K562 (cell line): ENCODE measurements at regions not wholly inside any gene's neighbourhood (a gene's known extent, or its start where the extent isn't known, plus 50 kb on each side); places are given as distances from the start of the nearest gene placed in this dataset.

Source experiments
- ATAC-seq: fragments of 200-7000 bp; cut with Tn5 transposase; 3 replicates; pipeline ENCODE4 v1.9.1; 2020; ENCODE audit warnings: moderate library complexity
- BruUV-seq: library from RNA; stranded (reverse); fragments of 400-500 nt; replicated peaks from 2 replicates; lab custom pipeline; 2021; lab: Mats Ljungman, UMichigan
- CTCF ChIA-PET: fragments of 300-600 bp; formaldehyde crosslinking; extraction: SDS; loops from one replicate; lab custom pipeline; 2021; ENCODE audit warnings: low intra/inter-chr PET ratio; lab: Yijun Ruan, JAX
- POLR2A ChIA-PET: fragments of 300-600, 350-650 bp; sonication (Branson Sonifier 250); formaldehyde crosslinking; extraction: SDS; loops from one replicate; lab custom pipeline; 2021; ENCODE audit warnings: antibody characterized with exemption, inconsistent platforms; lab: Yijun Ruan, JAX
- DNase-seq, 4 experiments: peaks; one replicate each; pipeline versions ENCODE4 v3.0.0 to v3.0.0-alpha.2; 2011 to 2018; ENCODE audit warnings: low spot score in 3 of 4, mixed read lengths in 3 of 4; ENCODE audit errors: extremely low read depth in 1 of 4
- FAIRE-seq: peaks from 2 replicates; lab custom pipeline; 2011; peaks lifted over from hg19 to GRCh38; lab: Jason Lieb, UNC
- H2AFZ ChIP-seq: 2 replicates; pipeline ENCODE4 v1.6.0; 2011; ENCODE audit warnings: low read depth, low read length, control low read depth, inconsistent platforms
- H3K27ac ChIP-seq: fragments of 200-600 bp; 3 replicates; pipeline ENCODE4 v1.8.0; 2011; ENCODE audit warnings: low read depth, mild to moderate bottlenecking, control low read depth, inconsistent platforms, low read length, moderate library complexity, mixed read lengths; ENCODE audit errors: extremely low read depth
- H3K27me3 ChIP-seq, 2 experiments: fragments of 300-600 bp in 1 of 2; 2 replicates in 1 of 2; 3 replicates in 1 of 2; pipeline versions ENCODE4 v1.6.0 to v1.8.0; 2011; ENCODE audit warnings: inconsistent platforms in 2 of 2, low read length in 2 of 2, mild to moderate bottlenecking in 1 of 2, mixed read lengths in 1 of 2, moderate library complexity in 1 of 2; ENCODE audit not compliant: control insufficient read depth in 2 of 2, insufficient read depth in 2 of 2
- H3K36me3 ChIP-seq: fragments of 300-600 bp; 3 replicates; pipeline ENCODE4 v1.8.0; 2011; ENCODE audit warnings: mild to moderate bottlenecking, low read length, inconsistent platforms; ENCODE audit not compliant: control insufficient read depth, insufficient read depth
- H3K4me1 ChIP-seq, 2 experiments: fragments of 200-600 bp in 1 of 2; replicated peaks in 1 of 2; 2 replicates in 1 of 2; 3 replicates in 1 of 2; pipeline versions ENCODE4 v1.5.1 to v1.8.0; 2011; ENCODE audit warnings: inconsistent platforms in 2 of 2, low read length in 2 of 2, mild to moderate bottlenecking in 1 of 2, mixed read lengths in 1 of 2, moderate library complexity in 1 of 2; ENCODE audit not compliant: control insufficient read depth in 2 of 2, insufficient read depth in 2 of 2
- H3K4me2 ChIP-seq: 2 replicates; pipeline ENCODE4 v1.6.1; 2011; ENCODE audit warnings: low read length, control low read depth, inconsistent platforms, mixed read lengths; ENCODE audit not compliant: insufficient read depth
- H3K4me3 ChIP-seq: fragments of 200-600 bp; sonication (generic), shearing (Covaris generic); 2 replicates; pipeline ENCODE4 v1.5.1; 2016; ENCODE audit warnings: control low read depth, inconsistent platforms
- H3K79me2 ChIP-seq: fragments of 200-600 bp; 3 replicates; pipeline ENCODE4 v1.8.0; 2011; ENCODE audit warnings: low read length, inconsistent platforms; ENCODE audit not compliant: control insufficient read depth, insufficient read depth
- H3K9ac ChIP-seq, 2 experiments: 2 replicates each; pipeline versions ENCODE4 v1.6.0 to v1.6.1; 2011; ENCODE audit warnings: low read depth in 2 of 2, low read length in 2 of 2, control low read depth in 1 of 2, inconsistent platforms in 1 of 2, mild to moderate bottlenecking in 1 of 2, mixed read lengths in 1 of 2; ENCODE audit not compliant: insufficient read depth in 1 of 2
- H3K9me1 ChIP-seq: one replicate; pipeline ENCODE4 v1.6.0; 2011; ENCODE audit warnings: inconsistent platforms, mild to moderate bottlenecking, low read length, moderate library complexity; ENCODE audit not compliant: control insufficient read depth, insufficient read depth
- H3K9me3 ChIP-seq: replicated peaks from 2 replicates; pipeline ENCODE4 v1.5.1; 2011; ENCODE audit warnings: low read depth, low read length, inconsistent platforms; ENCODE audit not compliant: control insufficient read depth, insufficient read depth
- H4K20me1 ChIP-seq: replicated peaks from 2 replicates; pipeline ENCODE4 v1.6.1; 2011; ENCODE audit warnings: low read length, inconsistent platforms, mixed read lengths; ENCODE audit not compliant: control insufficient read depth, insufficient read depth
- ADNP ChIP-seq: fragments of 200-800 bp; sonication (Bioruptor generic); IDR thresholded peaks from 2 replicates; pipeline ENCODE4 v1.6.1; 2016; ENCODE audit warnings: missing genetic modification characterization, missing compliant biosample characterization
- ATF7 ChIP-seq: fragments of 450-650 bp; IDR thresholded peaks from 2 replicates; pipeline ENCODE4 v1.7.1; 2014; ENCODE audit warnings: mild to moderate bottlenecking, moderate library complexity
- BRD9 ChIP-seq: fragments of 450-650 bp; IDR thresholded peaks from 2 replicates; pipeline ENCODE4 v1.6.1; 2018; ENCODE audit warnings: low read depth; ENCODE audit not compliant: partially characterized antibody
- CEBPZ ChIP-seq: fragments of 150-350 bp; IDR thresholded peaks from 2 replicates; pipeline ENCODE4 v1.6.1; 2014; ENCODE audit warnings: low read depth, mild to moderate bottlenecking, low read length, borderline replicate concordance
- ELK3 ChIP-seq: fragments of 450-650 bp; formaldehyde crosslinking; IDR thresholded peaks from 2 replicates; pipeline ENCODE4 v1.4.0; 2020; ENCODE audit warnings: mild to moderate bottlenecking
- HBP1 ChIP-seq: fragments of 450-650 bp; formaldehyde crosslinking; IDR thresholded peaks from 2 replicates; pipeline ENCODE4 v1.4.0; 2022; ENCODE audit warnings: missing genetic modification characterization
- HLTF ChIP-seq: fragments of 450-650 bp; IDR thresholded peaks from 2 replicates; pipeline ENCODE4 v1.6.1; 2016
- IRF1 ChIP-seq: sonication (generic); formaldehyde crosslinking; IDR thresholded peaks from 2 replicates; pipeline ENCODE4 v1.8.0; 2022; ENCODE audit warnings: missing genetic modification reagents, mild to moderate bottlenecking, borderline replicate concordance
- LEF1 ChIP-seq: fragments of 450-650 bp; IDR thresholded peaks from 2 replicates; pipeline ENCODE4 v1.6.1; 2016; ENCODE audit warnings: mild to moderate bottlenecking
- NR0B1 ChIP-seq: fragments of 450-650 bp; IDR thresholded peaks from one replicate; pipeline ENCODE4 v1.6.1; 2018; ENCODE audit warnings: mild to moderate bottlenecking, moderate library complexity; ENCODE audit not compliant: partially characterized antibody
- RAD51 ChIP-seq: fragments of 450-650 bp; IDR thresholded peaks from 2 replicates; pipeline ENCODE4 v1.7.1; 2016; ENCODE audit warnings: low read depth, mild to moderate bottlenecking, borderline replicate concordance
- SRSF9 ChIP-seq: fragments of 200-400 bp; formaldehyde crosslinking; IDR thresholded peaks from 2 replicates; pipeline ENCODE4 v1.6.1; 2017; ENCODE audit warnings: low read depth, low read length, borderline replicate concordance
- TGIF2 ChIP-seq: sonication (generic); formaldehyde crosslinking; IDR thresholded peaks from 2 replicates; pipeline ENCODE4 v1.8.1; 2022; ENCODE audit warnings: mild to moderate bottlenecking, missing genetic modification reagents, moderate library complexity
- ZNF347 ChIP-seq: fragments of 450-650 bp; formaldehyde crosslinking; IDR thresholded peaks from 2 replicates; pipeline ENCODE4 v1.4.0; 2020; ENCODE audit warnings: low read depth, mild to moderate bottlenecking, moderate library complexity
- WGBS: fragments of 100-300 bp; shearing (Covaris generic); methylation state at CpG from one replicate; pipeline ENCODE4 v1.1.6; 2016; ENCODE audit warnings: low coverage, mixed read lengths; ENCODE audit not compliant: insufficient coverage; ENCODE audit errors: missing lambda C conversion rate; 5-methylcytosine and 5-hydroxymethylcytosine counted together
- in situ Hi-C: fragments of 300-500 bp; cut with MboI; formaldehyde crosslinking; loops from 4 replicates; pipeline ENCODE4 v1.15.0; 2018; ENCODE audit warnings: inconsistent platforms, mixed read lengths
- intact Hi-C: fragments of 100-400 bp; cut with micrococcal nuclease; formaldehyde crosslinking; loops from 2 replicates; pipeline ENCODE4 v1.14.2; 2022

- no peak for TF ChIP-seq ADNP (tag)
- TF ChIP-seq HLTF = no peak
- no peak for TF ChIP-seq TGIF2 (CRISPR knock-in tag)
- no peak for TF ChIP-seq ZNF347
- TF ChIP-seq BRD9 = no peak
- no peak for TF ChIP-seq LEF1
- no peak for TF ChIP-seq IRF1 (CRISPR knock-in tag)
- TF ChIP-seq HBP1 = no peak
- TF ChIP-seq CEBPZ = no peak
- no peak for TF ChIP-seq ELK3 (CRISPR knock-in tag)
- no peak for TF ChIP-seq ATF7
- no peak for TF ChIP-seq SRSF9
- no peak for TF ChIP-seq NR0B1
- no peak for TF ChIP-seq RAD51
- DNase-seq = no peak
- H3K27me3 ChIP-seq = no peaks in the 10 kb centered on the region; a peak in 1 of 5 replicates
- H3K4me1 ChIP-seq = no peaks in the 10 kb centered on the region
- ChIA-PET CTCF (no interaction called here), POLR2A (no interaction called here)
- no peak overlapping the region for H3K4me2 ChIP-seq
- FAIRE-seq = no peak
- no TSS peak for BruUV-seq
- no peaks in the 10 kb centered on the region for H3K79me2 ChIP-seq
- H3K27ac ChIP-seq = no peak overlapping the region
- ATAC-seq = no peak
- no peak overlapping the region for H2AFZ ChIP-seq
- in situ Hi-C loops (no loop called here), intact Hi-C loops (no loop called here)
- no peak overlapping the region for H3K4me3 ChIP-seq
- no peaks in the 10 kb centered on the region for H3K9me1 ChIP-seq
- 5% methylated on average over 2 of the region's 2 CpGs for WGBS
- no peaks in the 10 kb centered on the region for H4K20me1 ChIP-seq
- H3K9ac ChIP-seq = no peak overlapping the region
- no peaks in the 10 kb centered on the region for H3K36me3 ChIP-seq
- no peaks in the 10 kb centered on the region for H3K9me3 ChIP-seq
Observed at GRCh38 chr4:93891244-93891643, 62.7 kb downstream of the ATOH1 start.
